GM19467 (cell line): ENCODE measurements at regions not wholly inside any gene's neighbourhood (a gene's known extent, or its start where the extent isn't known, plus 50 kb on each side); places are given as distances from the start of the nearest gene placed in this dataset.

ENCODE experiments used
- ATAC-seq: cut with Tn5 transposase; IDR thresholded peaks from one replicate; pipeline ENCODE4 v1.9.1; 2021; ENCODE audit warnings: mild to moderate bottlenecking, moderate library complexity; ENCODE audit not compliant: unreplicated experiment

GRCh38 chr11:96595011-96595410 lies 205.2 kb downstream of the JRKL start:
- no peak for ATAC-seq

GRCh38 chr11:96607864-96608558 lies 218.2 kb downstream of the JRKL start:
- ATAC-seq, result no peak

- ATAC-seq, result no peak
These were observed 224.3 kb downstream of the JRKL start for GRCh38 chr11:96614101-96614500.

- ATAC-seq, result no peak
These were observed 225.0 kb downstream of the JRKL start for GRCh38 chr11:96614846-96615245.

- no peak for ATAC-seq
These were observed 230.7 kb downstream of the JRKL start for GRCh38 chr11:96620464-96621044.

GRCh38 chr11:96621161-96621560 lies 231.3 kb downstream of the JRKL start:
- ATAC-seq, result no peak

- no peak for ATAC-seq
These were observed 232.3 kb downstream of the JRKL start for GRCh38 chr11:96622026-96622634.

- no peak for ATAC-seq
These were observed 234.3 kb downstream of the JRKL start for GRCh38 chr11:96624126-96624525.

GRCh38 chr11:96627376-96627775 lies 237.6 kb downstream of the JRKL start:
- ATAC-seq, result no peak

- ATAC-seq, result no peak
These were observed 245.8 kb downstream of the JRKL start for GRCh38 chr11:96635655-96636054.

GRCh38 chr11:96641261-96641660 lies 251.4 kb downstream of the JRKL start:
- no peak for ATAC-seq

GRCh38 chr11:96642583-96642982 lies 252.8 kb downstream of the JRKL start:
- ATAC-seq, result no peak

- no peak for ATAC-seq
These were observed 253.4 kb downstream of the JRKL start for GRCh38 chr11:96643173-96643572.

GRCh38 chr11:96647621-96648020 lies 257.8 kb downstream of the JRKL start:
- ATAC-seq, result no peak

- no peak for ATAC-seq
These were observed 259.2 kb downstream of the JRKL start for GRCh38 chr11:96648991-96649390.

GRCh38 chr11:96652516-96652915 lies 262.7 kb downstream of the JRKL start:
- no peak for ATAC-seq

GRCh38 chr11:96655474-96655873 lies 265.7 kb downstream of the JRKL start:
- no peak for ATAC-seq

- ATAC-seq, result no peak
These were observed 268.6 kb downstream of the JRKL start for GRCh38 chr11:96658436-96658835.

- ATAC-seq, result no peak
These were observed 274.3 kb downstream of the JRKL start for GRCh38 chr11:96664110-96664509.

GRCh38 chr11:96680211-96681018 lies 290.6 kb downstream of the JRKL start:
- ATAC-seq, result no peak

- ATAC-seq, result no peak
These were observed 291.4 kb downstream of the JRKL start for GRCh38 chr11:96681019-96681716.
